OCI-LY7 (cell line): ENCODE measurements at regions not wholly inside any gene's neighbourhood (a gene's known extent, or its start where the extent isn't known, plus 50 kb on each side); places are given as distances from the start of the nearest gene placed in this dataset.

Source experiments
- BruUV-seq: library from RNA; stranded (reverse); fragments of 400-500 nt; replicated peaks from 2 replicates; lab custom pipeline; 2021; lab: Mats Ljungman, UMichigan
- CTCF ChIA-PET: fragments of 300-600 bp; sonication (Branson Sonifier 250); formaldehyde crosslinking; loops from one replicate; lab custom pipeline; 2022; ENCODE audit warnings: antibody characterized with exemption; ENCODE audit not compliant: unreplicated experiment; lab: Charles Lee
- POLR2A ChIA-PET: fragments of 300-600 bp; sonication (Branson Sonifier 250); formaldehyde crosslinking; loops from one replicate; lab custom pipeline; 2022; ENCODE audit warnings: antibody characterized with exemption; lab: Charles Lee
- DNase-seq: peaks from one replicate; pipeline ENCODE4 v3.0.0-alpha.2; 2015; ENCODE audit warnings: low spot score
- H2AFZ ChIP-seq: fragments of 200-600 bp; sonication (generic), shearing (Covaris generic); 2 replicates; pipeline ENCODE4 v1.6.1; 2014; ENCODE audit warnings: mild to moderate bottlenecking, antibody characterized with exemption, low read length, moderate library complexity
- H3K27ac ChIP-seq: fragments of 200-600 bp; sonication (generic); 2 replicates; pipeline ENCODE4 v1.5.1; 2014; ENCODE audit warnings: mixed run types, low read depth, mild to moderate bottlenecking, moderate library complexity, low read length, inconsistent platforms; ENCODE audit not compliant: poor library complexity, severe bottlenecking
- H3K36me3 ChIP-seq: fragments of 200-600 bp; sonication (generic); 2 replicates; pipeline ENCODE4 v1.6.1; 2014; ENCODE audit warnings: mild to moderate bottlenecking, antibody characterized with exemption, low read length, moderate library complexity, mixed read lengths; ENCODE audit not compliant: insufficient read depth
- H3K4me1 ChIP-seq: fragments of 200-600 bp; sonication (generic); 2 replicates; pipeline ENCODE4 v1.5.1; 2014; ENCODE audit warnings: mild to moderate bottlenecking, low read length; ENCODE audit not compliant: insufficient read depth, poor library complexity, severe bottlenecking
- H3K4me2 ChIP-seq: fragments of 200-600 bp; sonication (generic); 2 replicates; pipeline ENCODE4 v1.6.1; 2014; ENCODE audit warnings: mild to moderate bottlenecking, low read length
- H3K4me3 ChIP-seq: fragments of 200-600 bp; sonication (generic); 2 replicates; pipeline ENCODE4 v1.5.1; 2014; ENCODE audit warnings: mild to moderate bottlenecking, low read depth, low read length; ENCODE audit not compliant: poor library complexity, severe bottlenecking
- H3K79me2 ChIP-seq: fragments of 200-600 bp; sonication (generic); 2 replicates; pipeline ENCODE4 v1.6.1; 2016; ENCODE audit warnings: low read depth, mild to moderate bottlenecking, low read length, moderate library complexity, mixed read lengths; ENCODE audit not compliant: insufficient read depth
- H3K9me2 ChIP-seq: fragments of 200-600 bp; sonication (generic); 2 replicates; pipeline ENCODE4 v1.6.1; 2016; ENCODE audit warnings: mild to moderate bottlenecking, low read length, mixed read lengths; ENCODE audit not compliant: insufficient read depth
- H3K9me3 ChIP-seq: fragments of 200-600 bp; sonication (generic); 2 replicates; pipeline ENCODE4 v1.6.1; 2014; ENCODE audit warnings: mild to moderate bottlenecking, mixed run types, low read length, mixed read lengths
- H4K20me1 ChIP-seq: fragments of 200-600 bp; sonication (generic); 2 replicates; pipeline ENCODE4 v1.6.1; 2014; ENCODE audit warnings: mild to moderate bottlenecking, antibody characterized with exemption, low read length, moderate library complexity, mixed read lengths; ENCODE audit not compliant: insufficient read depth
- CTCF ChIP-seq: fragments of 200-600 bp; sonication (generic); conservative IDR thresholded peaks from 2 replicates; pipeline ENCODE4 v1.5.1; 2014; ENCODE audit warnings: mild to moderate bottlenecking, antibody characterized with exemption, low read length, moderate library complexity, mixed read lengths
- EZH2phosphoT487 ChIP-seq: fragments of 200-600 bp; sonication (generic); IDR thresholded peaks from 2 replicates; pipeline ENCODE4 v1.6.1; 2018; ENCODE audit warnings: low read depth, borderline replicate concordance, mild to moderate bottlenecking, mixed run types, antibody characterized with exemption, low read length, moderate library complexity, mixed read lengths
- intact Hi-C: fragments of 100-400 bp; cut with micrococcal nuclease; formaldehyde crosslinking; loops from one replicate; pipeline ENCODE4 v1.10.0; 2022; ENCODE audit not compliant: unreplicated experiment

DNA sequence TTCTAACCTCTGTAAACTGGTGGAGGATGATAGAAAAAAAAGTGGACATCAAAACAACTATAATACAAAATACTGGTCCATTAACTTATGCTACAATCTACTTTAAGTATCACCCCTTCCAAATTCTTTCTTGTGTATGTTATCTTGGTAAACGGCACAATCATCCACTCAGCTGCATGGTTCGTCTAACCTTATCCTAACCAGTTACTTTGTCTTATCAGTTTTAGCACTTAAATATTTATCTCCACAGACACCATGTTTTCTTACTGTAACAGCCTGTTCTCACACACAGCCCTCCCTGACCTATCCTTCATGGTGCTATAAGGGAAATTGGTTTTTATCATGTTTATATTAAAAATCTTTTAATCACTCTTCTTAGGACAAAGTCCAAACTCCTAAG is 157.2 kb downstream of the PTGER3 start:
- no peak overlapping the region for H2AFZ ChIP-seq
- H3K9me2 ChIP-seq = no peaks in the 10 kb centered on the region
- no peaks in the 10 kb centered on the region for H4K20me1 ChIP-seq
- no peak overlapping the region for H3K4me2 ChIP-seq
- no peak overlapping the region for H3K4me3 ChIP-seq
- no peaks in the 10 kb centered on the region for H3K36me3 ChIP-seq
- TF ChIP-seq EZH2phosphoT487 (no peak), CTCF (no peak)
- H3K9me3 ChIP-seq = no peaks in the 10 kb centered on the region
- POLR2A ChIA-PET = interaction anchor here (0.6 kb wide), 1 partner anchor 109 kb away, joined by 3 read pairs; no protein-coding TSS in a partner anchor
- CTCF ChIA-PET = no interaction called here
- H3K79me2 ChIP-seq = no peaks in the 10 kb centered on the region
- no peak for DNase-seq
- intact Hi-C loops = no loop called here
- H3K27ac ChIP-seq = no peak overlapping the region
- no peaks in the 10 kb centered on the region for H3K4me1 ChIP-seq
- BruUV-seq = no TSS peak

GRCh38 chr1:70891051-70891843 is 156.4 kb downstream of the PTGER3 start:
- no peaks in the 10 kb centered on the region for H3K36me3 ChIP-seq
- H3K4me3 ChIP-seq = no peak overlapping the region
- H3K27ac ChIP-seq = no peak overlapping the region
- no peak overlapping the region for H3K4me2 ChIP-seq
- DNase-seq = no peak
- no peaks in the 10 kb centered on the region for H3K4me1 ChIP-seq
- H3K9me3 ChIP-seq = no peaks in the 10 kb centered on the region
- no peaks in the 10 kb centered on the region for H3K79me2 ChIP-seq
- H2AFZ ChIP-seq = no peak overlapping the region
- H3K9me2 ChIP-seq = no peaks in the 10 kb centered on the region
- ChIA-PET POLR2A (no interaction called here), CTCF (no interaction called here)
- intact Hi-C loops = no loop called here
- TF ChIP-seq EZH2phosphoT487 = no peak
- TF ChIP-seq CTCF = no peak
- no TSS peak for BruUV-seq
- no peaks in the 10 kb centered on the region for H4K20me1 ChIP-seq

DNA sequence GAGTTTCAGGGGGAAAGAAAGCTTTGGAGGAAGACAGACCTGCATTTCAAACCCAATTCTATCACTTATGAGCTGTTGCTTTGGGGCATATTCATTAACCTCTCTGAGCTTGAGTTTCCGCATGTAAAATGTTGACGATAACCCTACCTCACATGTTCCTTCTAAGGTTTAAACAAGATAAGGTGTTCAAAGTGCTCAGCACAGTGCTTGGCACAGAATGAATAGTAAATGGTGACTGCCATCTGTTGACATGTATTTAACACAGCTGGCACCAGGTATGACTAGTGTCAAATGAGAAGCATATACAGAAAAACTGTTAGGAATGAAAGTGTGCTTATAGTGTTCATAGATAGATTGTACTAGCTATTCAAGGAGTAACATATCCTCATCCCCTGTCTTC is 155.5 kb downstream of the PTGER3 start:
- no peak overlapping the region for H3K4me2 ChIP-seq
- no peaks in the 10 kb centered on the region for H3K4me1 ChIP-seq
- intact Hi-C loops = no loop called here
- no peaks in the 10 kb centered on the region for H3K79me2 ChIP-seq
- no peaks in the 10 kb centered on the region for H3K9me3 ChIP-seq
- no peak overlapping the region for H2AFZ ChIP-seq
- ChIA-PET CTCF (no interaction called here), POLR2A (interaction anchor here (1.1 kb wide), 1 partner anchor 26 kb away, joined by 3 read pairs; no protein-coding TSS in a partner anchor)
- no peak overlapping the region for H3K4me3 ChIP-seq
- BruUV-seq = no TSS peak
- no peak overlapping the region for H3K27ac ChIP-seq
- no peak for DNase-seq
- no peaks in the 10 kb centered on the region for H4K20me1 ChIP-seq
- H3K9me2 ChIP-seq = no peaks in the 10 kb centered on the region
- H3K36me3 ChIP-seq = no peaks in the 10 kb centered on the region
- no peak for TF ChIP-seq EZH2phosphoT487
- TF ChIP-seq CTCF = no peak
